ENCODE measurements at regions not wholly inside any gene's neighbourhood (a gene's known extent, or its start where the extent isn't known, plus 50 kb on each side); places are given as distances from the start of the nearest gene placed in this dataset.

GRCh38 chr10:36802490-36803153 is 322.8 kb upstream of the ANKRD30A start:
- DNase-seq (ENCODE audit: low spot score) = no peak

DNA sequence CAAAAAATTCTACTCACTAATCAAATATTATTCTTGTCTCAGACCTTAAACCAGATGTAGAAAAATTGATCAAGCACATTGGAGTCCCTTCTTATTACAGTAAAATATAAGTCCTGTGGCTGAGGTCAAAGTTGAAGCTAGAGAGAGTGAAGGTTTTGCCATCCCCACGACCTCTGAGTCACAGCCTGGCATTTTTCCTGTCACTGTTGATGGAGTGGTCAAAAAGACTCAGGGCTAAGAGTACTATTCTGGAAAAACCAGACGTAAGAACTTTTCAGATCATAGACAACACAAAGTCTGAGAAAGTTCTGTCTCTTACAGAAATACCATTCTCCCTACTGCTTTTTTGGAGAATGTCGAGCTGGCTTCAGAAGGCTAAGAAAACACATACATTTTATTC is 323.7 kb upstream of the ANKRD30A start:
- peak overlapping the region; percentile 5 to 19 for H3K27ac ChIP-seq
- no peak overlapping the region for H3K4me3 ChIP-seq
- TF ChIP-seq CTCF (IDR thresholded peaks at IDR 0.05) = no peak
- DNase-seq (ENCODE audit: low spot score) = no peak

More at GRCh38 chr10:36802490-36803153, 322.8 kb upstream of the ANKRD30A start:
- Histone ChIP-seq H3K27ac (peak overlapping the region in 1 of 2 donors; percentile 5), H3K4me3 (peak overlapping the region; percentile 22)
- no peak for TF ChIP-seq CTCF (IDR thresholded peaks at IDR 0.05)

GRCh38 chr10:36794981-36795380 is 330.4 kb upstream of the ANKRD30A start:
- Histone ChIP-seq H3K4me3 (no peak overlapping the region), H3K27ac (no peak overlapping the region)
- TF ChIP-seq CTCF (IDR thresholded peaks at IDR 0.05) = no peak
- no peak for DNase-seq (ENCODE audit: low spot score)

- Histone ChIP-seq H3K27ac (no peak overlapping the region), H3K4me3 (no peak overlapping the region)
- no peak for TF ChIP-seq CTCF (IDR thresholded peaks at IDR 0.05)
- DNase-seq (ENCODE audit: low spot score) = no peak
Observed at GRCh38 chr10:36789974-36790373, 335.4 kb upstream of the ANKRD30A start.

DNA sequence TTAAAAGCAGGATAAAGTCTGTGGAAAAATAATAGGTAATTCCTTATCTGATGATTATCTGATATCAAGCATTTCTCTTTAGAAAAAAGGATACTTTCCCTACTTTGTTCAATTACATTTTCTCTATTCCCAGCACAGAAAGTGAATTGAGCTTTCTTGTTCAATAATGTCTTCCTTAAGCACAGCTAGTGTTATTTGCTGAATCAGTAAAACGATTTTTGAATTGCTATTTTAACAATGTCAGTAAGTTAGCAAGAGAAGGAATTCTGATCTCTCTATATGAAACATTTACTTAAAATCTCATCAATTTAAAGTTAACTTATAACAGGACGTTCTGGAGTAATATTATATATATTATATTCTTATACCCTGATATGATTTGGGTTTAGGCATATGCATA is 337.2 kb upstream of the ANKRD30A start:
- H3K27ac ChIP-seq = no peak overlapping the region
- DNase-seq (ENCODE audit: low spot score) = no peak
- TF ChIP-seq CTCF (IDR thresholded peaks at IDR 0.05) = no peak
- H3K4me3 ChIP-seq = no peak overlapping the region

DNA sequence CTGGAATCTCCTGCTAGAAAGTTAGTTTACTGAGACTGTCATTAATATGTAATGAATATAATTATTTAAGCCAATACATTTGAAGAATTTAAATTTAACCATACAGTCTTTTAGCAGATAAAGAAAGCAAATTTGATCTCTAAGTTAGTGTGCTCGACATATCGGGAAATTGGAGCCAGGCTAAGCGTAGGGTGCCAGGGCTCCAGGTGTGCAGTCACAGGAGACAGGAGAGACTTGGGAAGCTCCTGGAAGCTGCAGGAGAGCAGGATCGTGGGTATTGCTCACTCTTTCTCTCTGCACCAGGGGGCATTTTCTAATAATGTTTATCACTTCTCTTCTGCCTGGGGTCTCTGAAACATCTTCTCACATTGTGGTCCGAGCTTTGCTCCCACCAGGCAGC is 342.0 kb upstream of the ANKRD30A start:
- no peak overlapping the region for H3K4me3 ChIP-seq
- no peak for DNase-seq (ENCODE audit: low spot score)
- H3K27ac ChIP-seq = no peak overlapping the region
- TF ChIP-seq CTCF (IDR thresholded peaks at IDR 0.05) = no peak

DNA sequence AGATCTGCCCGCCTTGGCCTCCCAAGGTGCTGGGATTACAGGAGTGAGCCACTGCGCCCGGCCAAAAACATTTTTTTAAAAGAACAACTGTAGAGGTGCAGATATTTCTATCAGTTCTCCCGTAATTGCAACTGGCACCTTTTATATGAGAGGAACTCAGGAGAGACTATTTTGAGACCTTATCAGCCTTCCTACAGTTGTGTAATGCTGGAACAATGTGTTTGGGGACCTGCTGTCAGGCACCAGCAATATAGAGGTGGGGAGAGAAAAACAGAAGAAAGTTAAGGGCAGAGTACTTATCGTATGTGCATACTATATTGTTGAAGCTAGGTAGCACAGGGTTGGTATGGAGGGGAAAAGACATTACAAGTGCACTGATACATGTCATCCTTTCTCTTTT is 343.8 kb upstream of the ANKRD30A start:
- H3K27ac ChIP-seq = no peak overlapping the region
- no peak for DNase-seq (ENCODE audit: low spot score)
- H3K4me3 ChIP-seq = no peak overlapping the region
- TF ChIP-seq CTCF (IDR thresholded peaks at IDR 0.05) = no peak
